HEK293T (cell line): ENCODE measurements at regions not wholly inside any gene's neighbourhood (a gene's known extent, or its start where the extent isn't known, plus 50 kb on each side); places are given as distances from the start of the nearest gene placed in this dataset.

ENCODE experiments used
- ARNT ChIP-seq: fragments of 450-650 bp; IDR thresholded peaks from 2 replicates; pipeline ENCODE4 v1.6.1; 2017; ENCODE audit warnings: mild to moderate bottlenecking
- BHLHE40 ChIP-seq: fragments of 450-650 bp; IDR thresholded peaks from 2 replicates; pipeline ENCODE4 v1.6.1; 2016; ENCODE audit warnings: mild to moderate bottlenecking, moderate library complexity, borderline replicate concordance
- CTBP1 ChIP-seq: fragments of 450-650 bp; IDR thresholded peaks from 2 replicates; pipeline ENCODE4 v1.6.1; 2016; ENCODE audit warnings: borderline replicate concordance
- ELF4 ChIP-seq: fragments of 450-650 bp; IDR thresholded peaks from 2 replicates; pipeline ENCODE4 v1.6.1; 2017; ENCODE audit warnings: antibody characterized with exemption
- FOXM1 ChIP-seq: fragments of 450-650 bp; IDR thresholded peaks from 2 replicates; pipeline ENCODE4 v1.6.1; 2017; ENCODE audit warnings: mild to moderate bottlenecking, borderline replicate concordance
- LEF1 ChIP-seq: fragments of 450-650 bp; IDR thresholded peaks from 2 replicates; pipeline ENCODE4 v1.6.1; 2017; ENCODE audit warnings: mild to moderate bottlenecking, borderline replicate concordance
- SUZ12 ChIP-seq: fragments of 450-650 bp; IDR thresholded peaks from 2 replicates; pipeline ENCODE4 v1.6.1; 2016; ENCODE audit warnings: mild to moderate bottlenecking
- TARDBP ChIP-seq: fragments of 450-650 bp; IDR thresholded peaks from 2 replicates; pipeline ENCODE4 v1.6.1; 2016
- ZNF384 ChIP-seq: fragments of 450-650 bp; IDR thresholded peaks from 2 replicates; pipeline ENCODE4 v1.6.1; 2016

DNA sequence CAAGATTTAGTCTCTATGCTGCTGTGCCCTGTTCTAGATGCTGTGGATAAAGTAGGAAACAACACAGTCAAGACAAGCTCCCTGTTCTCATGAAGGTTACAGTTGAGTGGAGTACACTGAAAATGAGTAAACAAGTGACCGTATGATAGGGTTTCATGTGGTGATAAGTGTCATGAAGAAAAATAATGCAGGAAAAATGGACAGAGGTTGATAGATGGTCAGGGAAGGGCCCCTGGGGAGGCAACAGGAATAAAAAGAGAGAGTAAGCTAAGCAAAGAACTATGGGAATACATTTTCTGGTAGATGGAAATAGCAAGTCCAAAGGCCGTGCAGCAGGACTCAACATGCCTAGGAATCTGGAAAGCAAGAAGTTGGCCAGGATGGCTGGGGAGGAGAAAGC is 394.0 kb downstream of the DTHD1 start:
- no peak for TF ChIP-seq ARNT
- TF ChIP-seq SUZ12, result no peak
- no peak for TF ChIP-seq ELF4
- no peak for TF ChIP-seq TARDBP
- TF ChIP-seq BHLHE40, result no peak
- TF ChIP-seq ZNF384, result no peak
- TF ChIP-seq CTBP1, result no peak
- TF ChIP-seq FOXM1, result no peak
- TF ChIP-seq LEF1, result no peak
